Limb (tissue), 2 donors: ENCODE measurements at regions not wholly inside any gene's neighbourhood (a gene's known extent, or its start where the extent isn't known, plus 50 kb on each side); places are given as distances from the start of the nearest gene placed in this dataset.
A peak's percentile ranks its signal among the peaks of the same experiment; 100 is the strongest.
"Not testable (repeated sequence)": the region's sequence is repeated elsewhere in the genome, so short reads cannot be mapped to it uniquely, and the experiment has no call there.

Experiments
- DNase-seq, 2 donors: peaks; one replicate each; pipeline ENCODE4 v3.0.0-alpha.2; 2016; ENCODE audit errors: extremely low spot score in 2 of 2

- no peak for DNase-seq
These were observed 56.1 kb upstream of the TMEM132D start for GRCh38 chr12:129959889-129960288.

- no peak for DNase-seq
These were observed 57.3 kb upstream of the TMEM132D start for GRCh38 chr12:129961091-129961490.

GRCh38 chr12:129961856-129962255 is 58.0 kb upstream of the TMEM132D start:
- DNase-seq, result no peak

GRCh38 chr12:129964300-129964699 is 60.5 kb upstream of the TMEM132D start:
- no peak for DNase-seq

- DNase-seq, result no peak
These were observed 61.1 kb upstream of the TMEM132D start for GRCh38 chr12:129964826-129965457.

- DNase-seq, result no peak
These were observed 62.5 kb upstream of the TMEM132D start for GRCh38 chr12:129966146-129966995.

GRCh38 chr12:129971721-129972120 is 67.9 kb upstream of the TMEM132D start:
- no peak for DNase-seq

- no peak for DNase-seq
These were observed 69.6 kb upstream of the TMEM132D start for GRCh38 chr12:129973236-129973961.

GRCh38 chr12:129984106-129984505 is 80.3 kb upstream of the TMEM132D start:
- DNase-seq, result no peak

- no peak for DNase-seq
These were observed 84.0 kb upstream of the TMEM132D start for GRCh38 chr12:129987841-129988240.

GRCh38 chr12:129994634-129995033 is 90.8 kb upstream of the TMEM132D start:
- no peak for DNase-seq

- no peak for DNase-seq
These were observed 93.4 kb upstream of the TMEM132D start for GRCh38 chr12:129997239-129997638.

- not testable (repeated sequence) for DNase-seq
These were observed 100.6 kb upstream of the TMEM132D start for GRCh38 chr12:130004310-130004877.

GRCh38 chr12:130007771-130008170 is 103.9 kb upstream of the TMEM132D start:
- DNase-seq, result no peak

GRCh38 chr12:130008241-130008640 is 104.4 kb upstream of the TMEM132D start:
- no peak for DNase-seq

- DNase-seq, result no peak
These were observed 106.1 kb upstream of the TMEM132D start for GRCh38 chr12:130009961-130010360.

- DNase-seq, result no peak
These were observed 108.0 kb upstream of the TMEM132D start for GRCh38 chr12:130011611-130012385.

- DNase-seq, result peak; percentile 44 to 88
These were observed 110.1 kb upstream of the TMEM132D start for GRCh38 chr12:130013771-130014484.

GRCh38 chr12:130014485-130014807 is 110.6 kb upstream of the TMEM132D start:
- no peak for DNase-seq

GRCh38 chr12:130016194-130016593 is 112.4 kb upstream of the TMEM132D start:
- DNase-seq, result no peak

- DNase-seq, result no peak
These were observed 113.2 kb upstream of the TMEM132D start for GRCh38 chr12:130016986-130017385.
